ENCODE measurements at regions not wholly inside any gene's neighbourhood (a gene's known extent, or its start where the extent isn't known, plus 50 kb on each side); places are given as distances from the start of the nearest gene placed in this dataset.
"Not testable (repeated sequence)": the region's sequence is repeated elsewhere in the genome, so short reads cannot be mapped to it uniquely, and the experiment has no call there.

GRCh38 chr14:24710403-24711112 lies 76.6 kb upstream of the GZMB start:
- Histone ChIP-seq H3K27me3 (ENCODE audit: insufficient read depth, low read length) (peaks cover 16% of the 10 kb centered on the region; the same call in 1 of the 2 replicates), H3K36me3 (ENCODE audit: insufficient read depth, low read length) (no peaks in the 10 kb centered on the region), H3K4me3 (ENCODE audit: low read depth, low read length) (peak overlapping the region; percentile 69), H3K79me2 (ENCODE audit: control insufficient read depth, insufficient read depth, low read length, unreplicated experiment) (no peaks in the 10 kb centered on the region), H3K27ac (ENCODE audit: low read depth, low read length) (no peak overlapping the region), H2AFZ (ENCODE audit: low read length, unreplicated experiment) (peak overlapping the region; percentile 23), H3K4me1 (ENCODE audit: control insufficient read depth, insufficient read depth, low read length, unreplicated experiment) (no peaks in the 10 kb centered on the region)

GRCh38 chr14:24708684-24709083 lies 74.7 kb upstream of the GZMB start:
- no peak overlapping the region for H3K27ac ChIP-seq (ENCODE audit: low read depth, low read length)
- H3K79me2 ChIP-seq (ENCODE audit: control insufficient read depth, insufficient read depth, low read length, unreplicated experiment): no peaks in the 10 kb centered on the region
- peaks cover 16% of the 10 kb centered on the region; the same call in 1 of the 2 replicates for H3K27me3 ChIP-seq (ENCODE audit: insufficient read depth, low read length)
- no peaks in the 10 kb centered on the region for H3K4me1 ChIP-seq (ENCODE audit: control insufficient read depth, insufficient read depth, low read length, unreplicated experiment)
- no peak overlapping the region for H2AFZ ChIP-seq (ENCODE audit: low read length, unreplicated experiment)
- no peaks in the 10 kb centered on the region for H3K36me3 ChIP-seq (ENCODE audit: insufficient read depth, low read length)
- no peak overlapping the region for H3K4me3 ChIP-seq (ENCODE audit: low read depth, low read length)

GRCh38 chr14:24706351-24706750 lies 72.4 kb upstream of the GZMB start:
- Histone ChIP-seq H3K4me1 (ENCODE audit: control insufficient read depth, insufficient read depth, low read length, unreplicated experiment) (no peaks in the 10 kb centered on the region), H2AFZ (ENCODE audit: low read length, unreplicated experiment) (no peak overlapping the region)

GRCh38 chr14:24705840-24706239 lies 71.8 kb upstream of the GZMB start:
- no peak overlapping the region for H2AFZ ChIP-seq (ENCODE audit: low read length, unreplicated experiment)
- H3K27ac ChIP-seq (ENCODE audit: low read depth, low read length): no peak overlapping the region
- H3K4me1 ChIP-seq (ENCODE audit: control insufficient read depth, insufficient read depth, low read length, unreplicated experiment): no peaks in the 10 kb centered on the region
- H3K79me2 ChIP-seq (ENCODE audit: control insufficient read depth, insufficient read depth, low read length, unreplicated experiment): no peaks in the 10 kb centered on the region
- H3K36me3 ChIP-seq (ENCODE audit: insufficient read depth, low read length): no peaks in the 10 kb centered on the region
- H3K27me3 ChIP-seq (ENCODE audit: insufficient read depth, low read length): peaks cover 14% of the 10 kb centered on the region; the same call in 1 of the 2 replicates
- H3K4me3 ChIP-seq (ENCODE audit: low read depth, low read length): no peak overlapping the region

More at GRCh38 chr14:24706351-24706750, 72.4 kb upstream of the GZMB start:
- no peak overlapping the region for H3K4me3 ChIP-seq (ENCODE audit: low read depth, low read length)
- no peaks in the 10 kb centered on the region for H3K36me3 ChIP-seq (ENCODE audit: insufficient read depth, low read length)
- no peaks in the 10 kb centered on the region for H3K79me2 ChIP-seq (ENCODE audit: control insufficient read depth, insufficient read depth, low read length, unreplicated experiment)
- peaks cover 19% of the 10 kb centered on the region; the same call in 1 of the 2 replicates for H3K27me3 ChIP-seq (ENCODE audit: insufficient read depth, low read length)
- H3K27ac ChIP-seq (ENCODE audit: low read depth, low read length): no peak overlapping the region

GRCh38 chr14:24701062-24701461 lies 67.1 kb upstream of the GZMB start:
- Histone ChIP-seq H3K36me3 (ENCODE audit: insufficient read depth, low read length) (no peaks in the 10 kb centered on the region), H3K4me1 (ENCODE audit: control insufficient read depth, insufficient read depth, low read length, unreplicated experiment) (no peaks in the 10 kb centered on the region), H3K27me3 (ENCODE audit: insufficient read depth, low read length) (peaks cover 4% of the 10 kb centered on the region; the same call in 1 of the 2 replicates), H3K4me3 (ENCODE audit: low read depth, low read length) (no peak overlapping the region), H3K27ac (ENCODE audit: low read depth, low read length) (no peak overlapping the region), H2AFZ (ENCODE audit: low read length, unreplicated experiment) (no peak overlapping the region), H3K79me2 (ENCODE audit: control insufficient read depth, insufficient read depth, low read length, unreplicated experiment) (no peaks in the 10 kb centered on the region)

- Histone ChIP-seq H3K27ac (ENCODE audit: low read depth, low read length) (no peak overlapping the region), H3K4me3 (ENCODE audit: low read depth, low read length) (no peak overlapping the region), H3K27me3 (ENCODE audit: insufficient read depth, low read length) (peaks cover 3% of the 10 kb centered on the region; the same call in 1 of the 2 replicates), H3K36me3 (ENCODE audit: insufficient read depth, low read length) (no peaks in the 10 kb centered on the region), H3K4me1 (ENCODE audit: control insufficient read depth, insufficient read depth, low read length, unreplicated experiment) (no peaks in the 10 kb centered on the region), H3K79me2 (ENCODE audit: control insufficient read depth, insufficient read depth, low read length, unreplicated experiment) (no peaks in the 10 kb centered on the region), H2AFZ (ENCODE audit: low read length, unreplicated experiment) (no peak overlapping the region)
These were observed 66.5 kb upstream of the GZMB start for GRCh38 chr14:24700511-24700910.

GRCh38 chr14:24699052-24699451 lies 65.1 kb upstream of the GZMB start:
- peaks cover 3% of the 10 kb centered on the region; the same call in 1 of the 2 replicates for H3K27me3 ChIP-seq (ENCODE audit: insufficient read depth, low read length)
- H3K79me2 ChIP-seq (ENCODE audit: control insufficient read depth, insufficient read depth, low read length, unreplicated experiment): no peaks in the 10 kb centered on the region
- no peaks in the 10 kb centered on the region for H3K4me1 ChIP-seq (ENCODE audit: control insufficient read depth, insufficient read depth, low read length, unreplicated experiment)
- H3K27ac ChIP-seq (ENCODE audit: low read depth, low read length): no peak overlapping the region
- H3K4me3 ChIP-seq (ENCODE audit: low read depth, low read length): no peak overlapping the region
- H2AFZ ChIP-seq (ENCODE audit: low read length, unreplicated experiment): no peak overlapping the region
- H3K36me3 ChIP-seq (ENCODE audit: insufficient read depth, low read length): no peaks in the 10 kb centered on the region

GRCh38 chr14:24696280-24696920 lies 62.4 kb upstream of the GZMB start:
- not testable (repeated sequence) for H2AFZ ChIP-seq (ENCODE audit: low read length, unreplicated experiment); H3K36me3 ChIP-seq (ENCODE audit: insufficient read depth, low read length); H3K4me3 ChIP-seq (ENCODE audit: low read depth, low read length); H3K4me1 ChIP-seq (ENCODE audit: control insufficient read depth, insufficient read depth, low read length, unreplicated experiment); H3K79me2 ChIP-seq (ENCODE audit: control insufficient read depth, insufficient read depth, low read length, unreplicated experiment); H3K27me3 ChIP-seq (ENCODE audit: insufficient read depth, low read length); H3K27ac ChIP-seq (ENCODE audit: low read depth, low read length)

- H3K27ac ChIP-seq (ENCODE audit: low read depth, low read length): no peak overlapping the region
- no peak overlapping the region for H2AFZ ChIP-seq (ENCODE audit: low read length, unreplicated experiment)
- H3K27me3 ChIP-seq (ENCODE audit: insufficient read depth, low read length): peaks cover 3% of the 10 kb centered on the region; the same call in 1 of the 2 replicates
These were observed 61.6 kb upstream of the GZMB start for GRCh38 chr14:24695265-24696241.

GRCh38 chr14:24694680-24695079 lies 60.7 kb upstream of the GZMB start:
- H3K27ac ChIP-seq (ENCODE audit: low read depth, low read length): no peak overlapping the region
- H3K27me3 ChIP-seq (ENCODE audit: insufficient read depth, low read length): peaks cover 12% of the 10 kb centered on the region; the same call in 1 of the 2 replicates
- no peaks in the 10 kb centered on the region for H3K79me2 ChIP-seq (ENCODE audit: control insufficient read depth, insufficient read depth, low read length, unreplicated experiment)
- H2AFZ ChIP-seq (ENCODE audit: low read length, unreplicated experiment): no peak overlapping the region
- no peaks in the 10 kb centered on the region for H3K36me3 ChIP-seq (ENCODE audit: insufficient read depth, low read length)
- no peaks in the 10 kb centered on the region for H3K4me1 ChIP-seq (ENCODE audit: control insufficient read depth, insufficient read depth, low read length, unreplicated experiment)
- no peak overlapping the region for H3K4me3 ChIP-seq (ENCODE audit: low read depth, low read length)

More at GRCh38 chr14:24695265-24696241, 61.6 kb upstream of the GZMB start:
- H3K4me3 ChIP-seq (ENCODE audit: low read depth, low read length): no peak overlapping the region
- no peaks in the 10 kb centered on the region for H3K4me1 ChIP-seq (ENCODE audit: control insufficient read depth, insufficient read depth, low read length, unreplicated experiment)
- no peaks in the 10 kb centered on the region for H3K79me2 ChIP-seq (ENCODE audit: control insufficient read depth, insufficient read depth, low read length, unreplicated experiment)
- no peaks in the 10 kb centered on the region for H3K36me3 ChIP-seq (ENCODE audit: insufficient read depth, low read length)
